GM19395 (cell line): ENCODE measurements at regions not wholly inside any gene's neighbourhood (a gene's known extent, or its start where the extent isn't known, plus 50 kb on each side); places are given as distances from the start of the nearest gene placed in this dataset.
A peak's percentile ranks its signal among the peaks of the same experiment; 100 is the strongest.
"Not testable (repeated sequence)": the region's sequence is repeated elsewhere in the genome, so short reads cannot be mapped to it uniquely, and the experiment has no call there.

ENCODE experiments used
- ATAC-seq: cut with Tn5 transposase; IDR thresholded peaks from one replicate; pipeline ENCODE4 v1.9.1; 2021; ENCODE audit warnings: mild to moderate bottlenecking, moderate library complexity; ENCODE audit not compliant: unreplicated experiment

DNA sequence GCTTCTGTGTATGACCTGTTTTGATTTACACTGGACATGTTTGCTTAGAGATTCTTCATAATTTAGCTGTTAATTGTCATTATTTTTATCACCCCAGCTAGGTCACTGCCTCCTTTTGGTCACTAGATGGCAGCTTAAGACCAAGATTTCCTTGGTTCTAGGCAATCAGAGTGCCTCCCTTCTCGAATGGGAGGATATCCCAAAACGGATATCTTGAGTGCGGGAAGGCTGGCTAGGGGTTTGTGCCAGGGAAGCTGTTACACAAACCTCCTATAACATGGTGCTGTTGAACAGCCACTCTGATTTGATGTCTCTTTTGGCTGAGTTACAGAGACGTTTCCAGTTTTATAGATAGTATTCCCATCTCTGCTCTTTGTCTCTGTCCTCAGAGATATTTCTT lies 283.5 kb downstream of the S1PR1 start:
- ATAC-seq = peak; percentile 94

DNA sequence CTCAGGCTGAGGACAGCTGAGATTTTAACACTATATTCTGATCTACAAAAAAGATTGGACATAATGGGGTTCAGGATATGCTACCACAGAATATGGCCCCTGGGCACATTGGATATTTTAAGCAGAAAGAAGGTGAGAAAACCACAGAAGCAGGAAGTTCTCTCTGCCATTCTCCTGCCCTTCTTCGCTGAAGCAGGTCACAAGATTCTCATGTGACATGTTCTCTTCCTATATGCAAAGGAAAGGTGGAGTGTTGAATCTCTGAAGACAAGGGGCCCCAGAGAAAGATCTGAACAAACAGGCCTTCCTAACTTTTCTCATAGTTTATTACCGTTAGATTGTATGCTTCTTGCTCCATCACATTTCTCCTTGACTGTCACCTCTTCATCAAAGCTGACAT lies 285.7 kb downstream of the S1PR1 start:
- ATAC-seq = no peak

DNA sequence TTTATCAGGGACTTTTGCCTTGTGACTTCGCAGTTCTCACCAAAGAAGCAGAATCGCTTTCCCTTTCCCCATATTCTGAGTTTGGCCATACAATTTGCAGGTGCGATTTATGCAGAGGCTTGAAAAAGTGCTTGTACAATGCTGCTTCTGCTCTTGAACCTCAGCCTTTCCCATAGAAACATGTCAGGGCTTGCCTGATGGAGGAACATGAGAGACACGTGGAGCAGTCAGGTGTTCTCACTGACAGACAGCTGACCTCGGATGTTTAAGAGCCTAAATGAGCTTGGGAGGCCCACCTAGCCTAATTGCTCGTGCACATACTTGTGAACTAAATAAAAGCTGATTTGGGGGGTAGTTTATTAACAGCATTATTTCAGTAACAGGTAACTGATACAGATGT lies 290.0 kb downstream of the S1PR1 start:
- ATAC-seq = no peak

DNA sequence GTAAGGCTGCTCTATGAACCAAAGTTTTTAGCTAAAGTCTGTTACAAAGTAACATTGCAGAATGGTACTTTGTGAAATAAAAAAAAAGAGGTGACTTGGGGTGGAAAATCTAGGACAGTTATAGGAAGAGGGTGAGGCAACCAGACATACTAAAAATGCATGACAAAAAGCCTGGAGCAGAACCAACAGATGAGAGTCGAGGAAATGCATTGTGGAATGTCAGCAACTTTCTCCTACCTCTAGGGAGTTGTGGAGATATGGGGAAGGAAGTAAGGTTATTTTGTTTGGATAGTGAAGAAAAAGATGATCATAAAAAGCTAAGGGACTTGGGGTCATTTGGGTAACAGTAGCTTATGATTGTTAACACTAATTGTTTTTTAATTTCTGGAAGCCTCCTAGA lies 295.6 kb downstream of the S1PR1 start:
- no peak for ATAC-seq

DNA sequence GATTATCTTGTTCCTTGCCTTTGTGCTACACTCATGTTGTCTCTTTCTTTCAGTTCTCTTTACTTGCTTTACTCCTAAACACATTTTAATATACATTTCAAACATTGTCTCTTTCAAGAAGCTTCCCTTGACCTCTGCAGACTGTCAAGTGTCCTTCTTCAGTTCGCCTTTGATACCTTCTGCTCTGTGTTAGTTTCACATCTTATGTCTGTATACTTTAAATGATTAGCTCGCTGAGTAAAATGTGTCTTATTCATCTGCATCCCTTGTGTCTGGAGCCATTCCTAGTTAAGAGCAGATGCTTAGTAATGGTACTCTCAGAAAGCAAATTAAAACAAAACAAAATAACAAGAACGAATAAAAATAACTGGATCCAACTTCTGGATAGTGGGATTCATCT lies 303.3 kb downstream of the S1PR1 start:
- ATAC-seq = no peak

DNA sequence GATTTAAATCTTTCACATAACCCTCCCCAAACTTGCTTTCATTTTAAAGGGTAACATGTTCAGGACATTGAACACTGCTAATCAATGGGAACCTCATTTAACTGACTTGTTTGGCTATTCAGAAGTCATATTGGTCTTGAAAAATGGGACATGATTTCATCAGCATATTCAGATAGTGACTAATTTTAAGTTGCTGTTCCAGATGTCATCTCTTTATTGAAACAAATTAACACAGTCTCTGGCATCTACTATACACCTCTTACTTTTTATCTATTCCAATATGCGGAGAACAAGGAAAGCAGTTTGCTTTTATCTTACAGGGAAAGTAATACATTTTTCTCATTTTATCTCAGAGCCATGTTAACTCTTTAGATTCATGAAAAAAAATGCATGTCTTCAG lies 310.1 kb downstream of the S1PR1 start:
- no peak for ATAC-seq

DNA sequence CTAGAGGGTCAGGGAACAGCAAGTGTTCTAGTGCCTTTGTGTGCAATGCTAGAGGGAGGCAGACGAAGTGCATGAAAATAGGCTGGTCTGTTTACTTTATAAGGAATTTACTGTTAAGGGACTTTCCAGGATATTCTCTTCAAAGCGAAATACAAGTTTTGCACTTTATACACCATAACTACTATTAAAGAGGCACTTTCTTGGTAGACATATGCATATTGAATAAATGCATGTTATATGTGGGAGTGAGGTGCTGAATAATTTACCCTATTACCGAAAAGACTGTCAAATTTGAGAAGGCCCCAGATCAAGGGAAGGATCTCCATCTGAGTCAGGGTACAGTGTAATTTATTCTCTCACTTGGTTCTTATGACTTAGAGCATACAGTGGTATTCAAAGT lies 310.5 kb downstream of the S1PR1 start:
- no peak for ATAC-seq

DNA sequence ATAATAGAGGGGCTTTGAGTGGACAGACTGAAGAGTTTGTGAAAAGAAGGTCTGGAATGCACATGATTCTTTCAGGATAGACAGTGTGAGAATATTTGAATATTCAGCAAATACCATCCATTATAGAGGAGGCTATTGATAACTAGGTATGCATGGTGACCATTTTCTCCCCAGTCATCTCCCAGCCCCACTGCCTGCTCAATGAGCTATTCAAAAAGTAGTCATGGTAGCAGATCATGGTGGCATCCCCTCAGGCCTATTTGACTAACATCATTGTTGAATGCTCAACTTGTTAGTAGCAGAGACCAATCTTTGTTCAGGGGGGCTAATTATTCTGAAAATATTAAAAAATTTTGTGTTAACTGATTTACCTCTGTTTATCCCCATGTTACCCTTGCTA lies 311.6 kb downstream of the S1PR1 start:
- ATAC-seq = no peak

DNA sequence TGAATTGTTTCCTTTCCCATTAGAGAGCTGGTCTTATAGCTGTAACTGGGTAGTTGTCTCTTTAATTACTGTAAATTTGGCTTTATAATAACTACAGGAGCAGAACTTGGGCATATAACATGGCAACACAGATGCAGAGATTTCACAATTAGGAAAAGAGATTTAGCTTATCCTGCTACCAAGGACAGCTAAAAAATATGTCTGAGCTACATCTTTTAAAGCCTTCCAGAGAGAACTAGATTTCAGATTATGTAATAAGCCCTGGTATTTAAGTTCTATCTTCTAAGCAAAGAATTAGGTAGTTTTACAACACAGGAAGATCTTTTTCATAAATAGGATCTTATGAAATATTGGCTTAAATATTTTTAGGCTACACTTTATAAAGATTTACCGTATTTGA lies 313.8 kb downstream of the S1PR1 start:
- ATAC-seq = no peak

DNA sequence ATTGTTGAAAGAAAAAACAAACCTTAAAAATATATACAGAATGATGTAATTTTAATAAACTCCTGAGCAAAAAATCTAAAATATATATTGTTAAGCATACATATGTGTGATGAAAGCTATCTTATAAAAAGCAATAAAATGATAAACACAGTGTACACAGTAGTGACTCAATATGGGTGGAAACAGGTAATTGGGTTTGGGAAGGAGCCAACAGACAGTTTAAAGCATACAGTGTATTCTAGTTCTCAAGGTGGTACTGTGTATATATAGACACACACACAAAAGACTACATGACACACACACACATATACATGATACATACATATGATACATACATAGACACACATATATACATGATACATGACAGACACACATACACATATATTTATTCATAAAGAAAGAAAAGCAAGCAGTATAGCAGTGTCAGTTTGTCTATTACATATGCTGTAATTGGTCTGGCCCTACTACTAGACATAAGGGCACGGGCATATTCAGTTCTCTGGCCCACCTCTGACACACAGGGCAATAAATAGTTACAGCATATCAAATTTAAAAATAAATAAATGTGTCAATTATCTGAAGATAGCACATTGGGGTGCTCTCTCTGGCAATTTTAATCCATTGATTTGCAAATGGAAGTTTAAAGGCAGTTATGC lies 330.2 kb downstream of the S1PR1 start:
- ATAC-seq = no peak

DNA sequence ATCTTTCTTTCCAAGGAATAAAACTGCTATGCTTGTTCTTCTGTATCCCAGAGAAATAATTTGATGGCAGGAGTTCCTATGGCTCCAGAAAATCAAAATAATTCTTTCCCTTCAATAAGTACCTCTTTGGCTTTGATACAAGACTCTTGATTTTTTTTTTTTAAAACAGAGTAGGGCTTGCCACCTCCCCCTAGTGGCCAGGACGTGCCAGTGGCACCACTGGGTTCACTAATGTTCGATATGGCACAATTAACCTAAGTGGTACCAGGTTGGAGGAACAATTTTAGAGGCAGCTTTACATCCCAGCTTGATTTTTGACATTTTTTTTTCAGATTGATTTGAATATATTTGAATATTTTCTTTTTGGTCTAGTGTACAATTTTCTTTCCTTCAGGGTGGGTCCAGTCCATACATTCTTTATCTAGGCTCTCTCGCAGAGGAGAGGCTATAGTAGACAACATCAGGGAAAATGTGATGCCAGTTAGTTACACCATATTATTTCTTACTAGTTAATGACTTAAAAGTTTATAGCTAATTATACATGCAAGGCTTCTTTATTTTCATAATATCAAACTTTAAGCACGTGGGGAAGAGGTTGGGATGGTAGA lies 330.9 kb downstream of the S1PR1 start:
- peak; percentile 99 for ATAC-seq

DNA sequence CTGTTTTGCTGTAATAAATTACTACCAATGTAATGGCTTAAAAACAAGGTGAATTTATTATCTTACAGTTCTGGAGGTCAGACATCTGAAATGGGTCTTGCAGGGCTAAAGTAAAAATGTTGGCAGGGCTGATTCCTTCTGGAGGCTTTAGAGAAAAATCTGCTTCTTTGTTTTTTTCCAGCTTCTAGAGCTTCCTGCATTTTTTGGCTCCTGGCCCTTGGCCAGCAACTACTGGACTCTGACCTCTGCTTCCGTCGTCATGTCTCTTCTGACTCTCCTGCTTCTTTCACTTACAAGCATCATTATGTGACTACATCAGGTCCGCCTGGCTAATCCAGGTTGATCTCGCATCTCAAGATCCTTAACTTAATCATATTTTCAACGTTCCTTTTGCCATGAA lies 350.9 kb downstream of the S1PR1 start:
- ATAC-seq = no peak

DNA sequence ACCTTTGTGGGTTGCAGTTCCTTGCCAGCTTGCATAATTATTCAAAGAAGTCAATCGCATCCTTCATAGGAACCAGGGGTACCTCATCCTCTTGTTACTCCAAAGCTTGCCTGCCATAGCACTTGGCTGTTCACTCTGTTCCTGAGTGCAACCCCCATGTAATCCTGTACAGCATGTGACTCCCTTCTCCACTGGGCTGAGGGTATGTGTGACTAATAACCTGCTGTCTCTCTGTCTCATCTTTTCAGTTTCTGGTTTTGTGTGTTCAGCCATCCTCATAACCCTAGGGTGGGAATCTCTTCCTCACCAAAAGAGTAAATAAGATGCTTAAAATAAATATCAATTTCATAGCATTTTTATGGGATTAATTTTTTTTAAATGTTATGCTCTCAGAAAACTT lies 351.9 kb downstream of the S1PR1 start:
- ATAC-seq = peak; percentile 56

DNA sequence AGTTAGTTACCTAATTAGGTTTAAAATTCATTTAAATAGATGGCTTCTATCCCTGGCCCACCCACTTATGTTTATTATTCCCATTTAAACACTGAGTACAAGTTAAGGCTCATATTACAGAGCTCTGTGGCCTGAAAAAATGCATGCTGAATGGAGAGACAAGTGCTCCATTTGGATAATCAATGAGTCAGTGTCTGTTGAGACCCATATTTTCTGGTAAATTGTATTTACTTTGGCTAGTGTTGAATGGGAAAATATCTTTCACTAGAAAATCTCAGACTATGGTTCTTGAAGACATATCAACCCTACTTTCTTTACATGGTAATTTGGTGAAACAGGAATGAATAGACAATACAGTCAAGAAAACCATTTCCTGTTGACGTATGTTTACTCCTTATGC lies 356.0 kb downstream of the S1PR1 start:
- ATAC-seq = no peak

DNA sequence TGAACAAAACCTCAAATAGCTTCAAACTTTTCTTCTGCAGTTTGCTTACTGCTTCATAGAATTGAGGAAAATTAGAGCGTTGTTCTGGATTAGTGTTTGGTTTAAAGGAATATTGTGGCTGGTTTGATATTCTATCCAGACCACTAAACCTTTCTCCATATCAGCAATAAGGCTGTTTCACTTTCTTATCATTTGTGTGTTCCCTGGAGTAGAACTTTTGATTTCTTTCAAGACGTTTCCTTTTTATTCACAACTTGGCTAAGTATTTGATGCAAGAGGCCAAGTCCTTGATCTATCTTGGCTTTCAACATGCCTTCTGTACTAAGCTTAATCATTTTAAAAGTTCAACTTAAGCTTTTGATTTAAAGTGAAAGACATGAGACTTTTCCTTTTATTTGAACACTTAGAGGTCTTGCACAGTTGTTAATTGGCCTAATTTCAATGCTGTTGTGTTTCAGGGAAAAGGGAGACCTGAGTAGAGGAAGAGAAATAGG lies 359.1 kb downstream of the S1PR1 start:
- no peak for ATAC-seq

DNA sequence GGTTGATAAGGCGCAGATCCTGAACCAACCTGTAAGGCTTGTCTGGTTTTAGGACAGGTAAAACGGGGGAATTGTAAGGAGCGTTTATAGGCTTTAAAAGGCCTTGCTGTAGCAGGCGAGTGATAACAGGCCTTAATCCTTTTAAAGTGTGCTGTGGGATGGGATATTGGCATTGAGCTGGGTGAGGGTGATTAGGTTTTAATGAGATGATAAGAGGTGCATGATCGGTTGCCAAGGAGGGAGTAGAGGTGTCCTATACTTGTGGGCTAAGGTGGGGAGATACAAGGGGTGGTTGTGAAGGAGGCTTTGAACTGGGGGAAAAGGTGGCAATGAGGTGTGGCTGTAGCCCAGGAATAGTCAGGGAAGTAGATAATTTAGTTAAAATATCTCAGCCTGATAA lies 363.8 kb downstream of the S1PR1 start:
- not testable (repeated sequence) for ATAC-seq

DNA sequence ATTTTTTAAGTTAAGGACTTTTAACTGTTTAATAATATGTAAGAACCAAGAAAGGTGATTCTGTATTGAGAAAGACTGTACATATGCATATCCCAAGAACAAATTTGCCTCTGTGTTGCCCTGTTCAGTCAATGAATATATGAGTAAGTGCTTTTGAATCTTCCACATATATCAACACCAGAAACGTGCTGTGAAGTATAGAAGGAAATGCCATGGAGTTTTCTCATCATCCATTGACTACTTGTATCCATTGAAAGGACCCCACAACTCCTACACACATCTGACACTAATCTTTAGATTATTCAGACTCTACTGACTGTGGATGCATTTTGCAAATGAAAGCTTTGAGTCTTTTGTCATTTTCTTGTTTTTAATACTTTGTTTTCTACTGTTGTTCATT lies 366.9 kb downstream of the S1PR1 start:
- no peak for ATAC-seq

DNA sequence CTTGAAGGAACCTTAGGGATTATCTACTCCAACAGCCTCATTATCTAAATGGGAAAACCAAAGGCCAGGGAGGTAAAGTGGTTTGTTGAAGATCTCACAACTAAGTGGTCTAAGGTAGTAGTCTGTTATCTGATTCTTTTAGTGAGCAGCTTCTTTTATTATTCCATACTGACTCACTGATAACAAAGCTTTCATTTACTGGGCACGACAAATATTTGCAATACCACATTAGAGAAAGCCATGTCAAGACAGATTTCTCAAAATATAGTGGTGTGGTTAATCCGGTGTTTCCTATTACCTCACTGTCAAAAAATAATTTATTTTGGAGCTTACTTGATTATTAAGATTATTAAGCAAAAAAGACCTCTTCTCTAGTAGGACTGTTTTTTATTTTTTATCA lies 369.1 kb downstream of the S1PR1 start:
- no peak for ATAC-seq

DNA sequence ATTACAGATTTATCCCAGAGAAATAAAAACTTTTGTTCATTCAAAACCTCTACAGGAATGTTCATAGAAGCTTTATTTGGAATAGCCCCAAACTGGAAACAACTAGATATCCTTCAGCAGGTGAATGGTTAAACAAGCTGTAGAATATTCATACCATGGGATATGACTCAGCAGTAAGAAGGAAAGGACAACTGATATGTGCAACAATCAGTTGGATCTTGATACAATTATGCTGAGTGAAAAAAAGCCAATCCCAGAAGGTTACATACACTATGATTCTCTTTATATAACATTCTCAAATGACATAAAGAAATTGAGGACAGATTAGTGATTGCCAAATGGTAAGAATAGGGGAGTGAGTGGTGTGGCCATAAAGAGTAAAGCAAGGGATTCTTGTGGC lies 376.7 kb downstream of the S1PR1 start:
- no peak for ATAC-seq

DNA sequence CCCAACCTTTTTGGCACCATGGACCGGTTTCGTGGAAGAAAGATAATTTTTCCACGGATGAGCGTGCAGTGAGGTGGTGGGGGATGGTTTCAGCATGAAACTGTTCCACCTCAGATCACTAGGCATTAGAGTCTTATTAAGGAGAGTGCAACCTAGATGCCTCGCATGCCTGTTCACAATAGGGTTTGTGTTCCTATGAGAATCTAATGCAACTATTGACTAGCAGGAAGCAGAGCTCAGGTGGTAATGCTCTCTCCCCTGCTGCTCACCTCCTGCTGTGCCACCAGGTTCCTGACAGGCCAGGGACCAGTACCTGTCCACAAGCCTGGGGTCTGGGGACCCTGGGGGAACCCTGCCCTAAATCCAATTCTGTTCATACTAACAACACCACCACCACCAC lies 377.8 kb downstream of the OLFM3 start:
- no peak for ATAC-seq

DNA sequence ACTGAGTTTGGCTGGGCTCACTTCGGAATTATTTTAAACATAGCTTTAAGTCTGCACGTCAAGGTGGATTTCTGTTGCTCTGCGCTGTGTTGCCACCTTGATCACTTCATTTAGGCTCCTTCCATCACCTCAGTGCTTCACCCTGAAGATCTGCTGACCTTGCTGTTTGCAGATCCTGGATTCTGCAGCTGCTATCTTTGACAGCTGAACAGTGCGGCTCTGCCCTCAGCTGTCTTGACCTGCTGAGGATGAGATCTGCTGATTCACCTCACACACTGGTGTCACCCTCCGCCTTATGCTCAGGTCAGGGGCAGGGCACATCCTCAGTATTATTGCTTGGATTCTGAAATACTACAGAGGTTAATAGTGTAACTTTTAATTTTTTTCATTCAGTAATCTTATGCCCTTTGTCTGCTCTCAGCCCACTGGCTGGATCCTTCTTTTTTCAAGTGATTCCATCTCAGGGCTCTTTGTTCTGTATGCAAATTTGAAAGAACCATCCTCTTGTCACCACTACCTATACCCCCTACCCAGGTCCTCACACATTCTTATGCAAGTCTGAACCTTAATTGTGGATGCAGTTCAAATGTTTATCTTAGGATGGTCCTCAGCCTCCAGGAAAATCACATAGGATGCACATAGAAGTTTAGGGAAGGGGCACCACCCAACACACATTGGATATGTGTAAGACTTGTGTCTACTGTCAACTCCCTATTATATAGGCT lies 364.0 kb downstream of the OLFM3 start:
- ATAC-seq = no peak

DNA sequence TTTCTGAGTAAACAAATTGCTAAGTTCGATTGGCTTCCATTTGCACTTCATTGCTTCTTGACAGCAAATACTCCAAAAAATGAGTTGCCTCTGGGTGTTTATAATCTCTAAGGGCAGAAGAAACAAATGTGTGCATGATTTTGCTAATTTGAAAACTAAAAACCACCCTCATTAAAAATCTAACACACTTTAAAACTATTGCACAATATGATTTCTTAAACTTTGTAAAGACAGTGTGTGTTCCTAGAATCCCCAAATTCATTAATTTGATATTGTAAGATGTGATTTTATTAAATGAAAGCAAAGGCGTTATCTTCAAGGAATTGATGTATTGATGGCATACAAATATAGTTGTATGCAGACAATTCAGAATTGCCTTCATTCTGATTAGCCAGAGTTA lies 350.9 kb downstream of the OLFM3 start:
- ATAC-seq = no peak
